Left lobe of liver (tissue), 2 donors: ENCODE measurements at regions not wholly inside any gene's neighbourhood (a gene's known extent, or its start where the extent isn't known, plus 50 kb on each side); places are given as distances from the start of the nearest gene placed in this dataset.
"Not testable (repeated sequence)": the region's sequence is repeated elsewhere in the genome, so short reads cannot be mapped to it uniquely, and the experiment has no call there.

Source experiments
- ATAC-seq: fragments of 200-7000 bp; cut with Tn5 transposase; one replicate; pipeline ENCODE4 v1.9.1; 2020; ENCODE audit warnings: mild to moderate bottlenecking, moderate library complexity
- DNase-seq: peaks from one replicate; pipeline ENCODE4 v3.0.0-alpha.2; 2020; ENCODE audit warnings: low spot score
- donor health status: DM: no; HTN: no; CAD: no; lungs with moderate emphysema.
- donor health status: DM: no; HTN: yes; CAD: no.

DNA sequence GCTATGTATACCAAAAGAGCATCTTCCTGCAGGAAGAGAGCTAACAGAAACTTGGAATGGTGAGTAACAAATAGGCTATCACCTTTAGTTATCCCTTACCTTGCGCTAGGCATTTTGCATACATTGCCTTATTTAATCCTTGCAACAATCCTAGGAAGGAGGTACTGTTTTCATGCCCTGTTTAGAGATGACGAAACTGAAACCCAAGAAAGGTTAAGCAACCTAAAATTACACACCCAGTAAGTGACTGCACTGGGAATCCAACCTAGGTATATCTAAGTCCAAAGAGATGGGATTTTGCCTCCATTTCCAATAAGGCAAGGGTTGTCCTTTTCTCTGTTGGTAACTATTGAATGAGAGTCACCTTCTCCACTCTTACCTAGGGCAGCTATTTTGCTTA lies 144.5 kb downstream of the TM2D1 start:
- DNase-seq (no peak), ATAC-seq (no peak)

DNA sequence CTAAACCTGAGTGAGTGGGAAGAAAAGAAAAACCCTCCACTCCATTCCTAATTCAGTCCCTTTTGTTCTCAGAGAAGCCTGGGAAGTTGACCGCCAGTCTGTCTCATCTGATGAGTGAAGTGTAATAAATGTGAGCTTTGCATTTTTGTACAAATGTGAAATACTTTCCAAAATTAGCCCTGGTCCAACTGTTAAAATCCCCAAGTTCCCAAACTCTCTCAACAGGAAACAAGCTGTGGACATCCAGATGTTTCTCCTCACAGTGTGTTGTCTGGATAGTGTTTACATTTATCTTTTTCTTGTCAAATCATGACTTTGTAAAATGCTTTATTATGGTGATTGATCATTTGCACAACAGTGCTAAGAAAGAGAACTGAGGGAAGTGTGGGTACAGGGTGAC lies 145.1 kb downstream of the TM2D1 start:
- no peak for DNase-seq
- ATAC-seq, result no peak

DNA sequence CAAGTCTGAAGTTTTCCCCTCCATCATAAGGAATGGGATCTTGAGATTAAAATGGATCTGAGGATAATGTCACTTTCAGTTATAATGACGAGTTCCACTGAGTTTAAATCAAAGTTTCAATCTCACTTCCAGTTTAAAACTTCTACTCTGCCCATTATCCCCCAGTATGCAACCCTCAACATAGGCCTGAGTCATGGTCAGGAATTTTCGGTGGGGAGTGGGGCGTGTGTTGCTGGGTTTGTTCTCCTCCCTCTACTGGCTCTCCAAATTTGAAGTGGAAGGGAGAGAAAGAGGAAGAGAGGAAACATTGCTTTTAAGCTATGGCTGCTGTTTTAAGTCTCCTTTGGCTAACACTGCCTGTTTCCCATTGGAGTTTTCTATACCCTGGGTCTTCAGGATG lies 152.9 kb downstream of the TM2D1 start:
- no peak for ATAC-seq
- no peak for DNase-seq

DNA sequence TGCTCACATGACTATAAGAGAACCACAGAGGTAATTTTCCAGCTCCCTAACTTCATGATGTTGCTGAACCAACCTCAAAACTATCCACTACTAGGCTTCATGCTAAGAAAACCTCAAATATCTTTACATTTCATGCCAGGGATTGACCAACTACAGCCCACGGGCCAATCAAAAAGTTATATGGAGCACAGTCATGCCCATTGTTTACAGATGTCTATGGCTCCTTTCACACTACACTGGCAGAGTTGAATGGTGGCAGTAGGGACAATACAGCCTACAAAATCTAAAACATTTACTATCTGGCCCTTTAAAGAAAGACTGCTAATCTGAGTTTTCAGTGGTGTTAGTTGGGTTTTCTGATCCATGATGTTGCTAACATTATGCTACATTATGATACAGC lies 154.8 kb downstream of the TM2D1 start:
- DNase-seq, result no peak
- ATAC-seq, result no peak

DNA sequence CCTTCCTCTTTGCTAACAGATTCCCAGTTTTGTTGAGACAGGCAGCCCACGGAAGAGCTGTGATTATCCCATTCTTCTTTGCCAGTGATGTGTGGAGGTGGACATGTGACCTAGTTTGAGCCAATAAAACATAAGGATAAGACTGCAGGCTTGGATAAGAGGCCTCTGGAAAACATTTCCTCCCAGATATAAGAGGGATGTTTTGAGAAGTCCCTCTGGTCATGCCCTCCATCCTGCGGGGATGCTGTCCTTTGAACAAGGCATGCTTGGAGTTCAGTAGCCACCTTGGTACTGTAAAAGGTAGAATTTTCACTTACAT lies 155.7 kb downstream of the TM2D1 start:
- ATAC-seq (no peak), DNase-seq (no peak)

DNA sequence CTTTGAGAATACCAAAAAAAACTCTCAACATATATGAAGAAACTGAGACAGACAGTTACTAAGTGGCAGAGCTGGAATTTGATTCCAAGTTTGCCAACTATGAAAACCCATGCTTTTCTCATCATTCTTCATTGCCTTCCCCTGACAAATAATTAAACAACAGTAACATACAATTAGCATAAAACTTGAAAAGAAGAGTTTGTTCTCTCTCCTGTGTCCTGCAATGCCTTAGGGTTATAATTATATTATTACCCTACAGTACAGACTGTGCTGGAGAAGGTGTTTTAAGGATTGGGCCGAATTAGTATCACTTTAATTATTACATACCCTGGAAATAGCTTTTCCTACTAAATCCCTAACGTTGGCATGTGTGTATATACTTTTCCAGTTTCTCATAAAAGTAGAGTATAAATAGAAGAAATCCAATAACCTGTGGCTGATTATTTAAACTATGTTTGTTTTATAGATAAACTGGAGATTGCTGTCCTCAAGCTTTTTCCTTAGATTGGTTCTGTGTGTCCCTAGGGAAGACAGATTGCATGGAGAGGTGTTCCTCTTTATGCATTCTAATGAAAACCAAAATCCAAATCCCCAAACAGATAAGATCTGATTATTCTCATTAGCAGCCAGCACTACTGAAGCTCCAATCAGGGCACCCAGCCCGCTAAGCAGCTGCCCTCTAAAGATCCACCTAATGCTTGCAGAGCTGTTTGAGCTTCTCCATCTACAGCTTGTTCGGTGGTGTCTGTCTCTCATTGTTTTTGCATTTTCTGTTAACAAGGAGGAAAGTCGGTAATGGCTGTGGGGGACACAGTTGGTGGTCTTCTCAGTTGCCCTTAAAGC lies 156.3 kb downstream of the TM2D1 start:
- ATAC-seq, result no peak
- DNase-seq, result no peak

DNA sequence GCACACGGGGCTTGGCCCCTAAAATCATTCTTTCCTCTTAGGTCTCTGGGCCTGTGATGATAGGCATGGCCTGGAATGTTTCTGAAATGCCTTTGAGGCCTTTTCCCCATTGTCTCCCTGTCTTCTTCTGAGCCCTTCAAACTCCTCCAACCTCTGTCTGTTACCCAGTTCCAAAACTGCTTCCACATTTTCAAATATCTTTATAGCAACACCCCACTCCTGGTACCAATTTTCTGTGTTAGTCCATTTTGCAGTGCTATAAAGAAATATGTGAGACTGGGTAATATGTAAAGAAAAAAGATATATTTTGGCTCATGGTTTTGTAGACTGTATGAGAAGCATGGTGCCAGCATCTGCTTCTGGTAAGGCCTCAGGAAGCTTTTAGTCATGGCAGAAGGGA lies 158.8 kb downstream of the TM2D1 start:
- DNase-seq (no peak), ATAC-seq (no peak)

DNA sequence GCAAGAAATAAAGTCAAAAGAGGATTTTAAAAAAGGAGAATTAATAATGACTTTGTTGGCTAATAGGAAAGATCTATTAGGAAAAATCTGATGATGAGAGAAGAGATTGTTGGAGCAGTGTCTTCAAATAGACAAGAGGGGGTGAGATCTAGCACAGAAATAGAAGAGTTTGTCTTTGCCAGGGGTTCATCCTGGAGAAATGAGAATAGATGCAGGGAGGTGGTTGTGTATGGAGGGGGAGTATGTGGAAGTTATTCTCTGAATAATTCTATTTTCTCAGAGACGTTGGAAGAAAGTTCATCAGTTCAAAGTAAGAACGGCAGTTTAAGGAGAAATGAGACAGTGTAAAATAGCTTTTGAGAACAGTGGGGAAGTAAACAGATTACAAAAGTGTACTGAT lies 161.3 kb downstream of the TM2D1 start:
- ATAC-seq (no peak), DNase-seq (no peak)

DNA sequence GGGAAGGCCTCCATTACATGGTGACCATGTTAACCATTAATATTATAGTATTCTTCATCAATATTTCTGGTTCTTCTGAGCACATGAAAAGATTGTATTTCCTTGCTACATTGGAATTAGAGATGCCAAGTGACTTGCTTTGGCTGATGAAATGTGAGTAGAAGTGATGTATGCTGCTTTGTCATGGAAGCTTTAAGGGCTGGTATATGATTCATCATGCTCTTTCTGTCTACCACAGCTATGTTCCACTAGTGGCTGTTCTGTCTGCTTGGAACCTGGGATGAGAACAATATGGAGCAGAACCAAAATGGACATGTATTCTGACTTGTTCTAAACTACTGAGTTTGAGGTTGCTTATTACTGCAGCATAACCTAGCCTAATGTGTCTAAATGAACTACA lies 163.3 kb downstream of the TM2D1 start:
- ATAC-seq, result no peak
- DNase-seq, result no peak

DNA sequence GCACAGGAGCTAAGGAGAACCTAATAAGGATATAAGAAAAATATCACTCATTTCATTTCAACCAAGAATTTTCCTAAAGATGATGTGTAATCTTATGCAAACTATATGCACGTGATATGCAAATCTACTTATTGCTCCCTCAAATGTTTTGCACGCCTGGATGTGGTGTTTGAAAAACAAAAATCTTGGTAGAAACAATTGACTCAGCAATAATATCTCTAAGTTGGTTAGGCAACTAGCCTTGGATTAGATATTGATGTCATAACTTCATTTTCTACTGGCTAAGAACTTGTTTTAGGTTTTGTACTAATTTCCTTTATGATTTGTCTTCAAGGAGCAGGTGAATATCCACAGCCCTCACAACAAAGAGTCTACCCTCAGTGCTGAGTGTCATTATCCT lies 164.6 kb downstream of the TM2D1 start:
- no peak for ATAC-seq
- no peak for DNase-seq

DNA sequence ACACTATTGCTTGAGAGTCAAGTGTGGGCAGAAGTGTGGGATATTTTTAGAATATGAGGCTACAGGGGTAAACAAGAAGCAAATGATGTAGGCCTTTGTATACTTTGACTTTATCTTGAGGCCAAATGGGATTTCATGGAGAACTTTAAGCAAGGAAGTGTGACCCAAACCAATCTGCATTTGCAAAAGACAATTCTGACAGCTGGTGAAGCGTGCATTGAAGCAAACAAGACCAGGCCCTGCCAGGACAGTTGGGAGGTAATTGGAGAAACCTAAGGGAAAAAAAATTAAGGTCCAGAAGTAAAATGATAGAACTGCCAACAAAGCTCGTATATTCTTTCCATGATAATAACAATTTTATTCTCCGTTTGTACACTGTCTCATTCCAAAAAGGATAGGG lies 168.3 kb downstream of the TM2D1 start:
- no peak for DNase-seq
- no peak for ATAC-seq

DNA sequence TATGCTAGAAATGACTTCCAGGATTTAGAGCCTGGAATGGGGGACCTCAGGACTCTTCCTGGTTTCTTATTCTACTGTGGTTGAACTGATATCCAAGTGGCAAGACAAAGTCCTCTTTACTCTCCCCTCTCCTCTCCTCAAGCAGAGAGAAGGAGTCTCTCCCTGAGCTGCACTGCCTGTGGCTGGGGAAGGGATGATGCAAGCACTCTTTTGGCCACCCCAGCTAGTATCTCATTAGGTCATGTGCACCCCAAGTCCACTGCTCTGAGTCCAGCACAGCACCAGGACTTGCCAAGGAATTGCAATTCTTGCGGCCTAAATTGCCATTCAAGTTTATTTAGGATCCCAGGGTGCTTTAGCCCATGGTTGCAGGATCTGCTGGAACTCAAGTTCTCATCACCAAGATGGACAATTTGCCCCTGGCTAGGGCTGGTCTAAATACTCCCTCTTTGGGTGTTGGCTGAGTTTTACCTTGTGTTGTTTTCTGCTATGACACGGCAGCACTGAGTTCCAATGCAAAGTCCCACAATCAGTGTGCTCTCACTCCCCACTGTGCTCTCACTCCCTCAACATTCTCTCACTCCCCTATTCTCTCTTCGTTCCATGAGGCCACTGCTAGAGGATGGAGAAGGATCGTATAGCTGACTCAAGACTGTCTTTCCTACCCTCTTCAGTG lies 172.2 kb downstream of the TM2D1 start:
- no peak for ATAC-seq
- no peak for DNase-seq

DNA sequence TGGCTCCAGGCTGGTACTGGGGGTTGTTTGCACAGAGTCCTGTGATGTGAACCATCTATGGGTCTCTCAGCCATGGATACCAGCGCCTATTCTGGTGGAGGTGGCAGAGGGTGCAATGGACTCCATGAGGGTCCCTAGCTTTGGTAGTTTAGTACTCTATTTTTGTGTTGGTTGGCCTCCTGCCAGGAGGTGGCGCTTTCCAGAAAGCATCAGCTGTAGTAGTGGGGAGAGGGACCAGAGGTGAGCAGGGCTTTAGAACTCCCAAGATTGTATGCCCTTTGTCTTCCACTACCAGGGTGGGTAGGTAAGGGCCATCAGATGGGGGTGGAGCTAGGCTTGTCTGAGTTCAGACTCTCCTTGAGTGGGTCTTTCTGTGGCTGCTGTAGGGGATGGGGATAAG lies 177.6 kb downstream of the TM2D1 start:
- ATAC-seq, DNase-seq: not testable (repeated sequence)

DNA sequence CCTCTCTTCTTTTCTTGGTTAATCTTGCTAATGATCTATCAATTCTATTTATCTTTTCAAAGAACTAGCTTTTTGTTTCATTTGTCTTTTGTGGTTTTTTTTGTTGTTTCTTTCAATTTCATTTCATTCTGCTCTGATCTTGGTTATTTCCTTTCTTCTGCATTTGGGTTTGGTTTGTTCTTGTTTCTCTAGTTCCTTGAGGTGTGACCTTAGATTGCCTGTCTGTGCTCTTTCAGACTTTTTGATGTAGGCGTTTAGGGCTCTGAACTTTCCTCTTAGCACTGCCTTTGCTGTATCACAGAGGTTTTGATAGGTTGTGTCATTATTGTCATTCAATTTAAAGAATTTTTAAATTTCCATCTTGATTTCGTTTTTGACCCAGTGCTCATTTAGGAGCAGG lies 180.1 kb downstream of the TM2D1 start:
- ATAC-seq, DNase-seq: not testable (repeated sequence)

DNA sequence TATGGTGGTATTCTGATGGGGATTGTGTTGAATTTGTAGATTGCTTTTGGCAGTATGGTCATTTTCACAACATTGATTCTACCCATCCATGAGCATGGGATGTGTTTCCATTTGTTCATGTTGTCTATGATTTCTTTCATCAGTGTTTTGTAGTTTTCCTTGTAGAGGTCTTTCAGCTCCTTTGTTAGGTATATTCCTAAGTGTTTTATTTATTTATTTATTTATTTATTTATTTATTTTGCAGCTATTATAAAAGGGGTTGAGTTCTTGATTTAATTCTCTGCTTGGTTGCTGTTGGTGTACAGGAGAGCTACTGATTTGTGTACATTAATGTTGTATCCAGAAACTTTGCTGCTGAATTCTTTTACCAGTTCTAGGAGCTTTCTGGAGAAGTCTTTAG lies 181.4 kb downstream of the TM2D1 start:
- ATAC-seq, DNase-seq: not testable (repeated sequence)

DNA sequence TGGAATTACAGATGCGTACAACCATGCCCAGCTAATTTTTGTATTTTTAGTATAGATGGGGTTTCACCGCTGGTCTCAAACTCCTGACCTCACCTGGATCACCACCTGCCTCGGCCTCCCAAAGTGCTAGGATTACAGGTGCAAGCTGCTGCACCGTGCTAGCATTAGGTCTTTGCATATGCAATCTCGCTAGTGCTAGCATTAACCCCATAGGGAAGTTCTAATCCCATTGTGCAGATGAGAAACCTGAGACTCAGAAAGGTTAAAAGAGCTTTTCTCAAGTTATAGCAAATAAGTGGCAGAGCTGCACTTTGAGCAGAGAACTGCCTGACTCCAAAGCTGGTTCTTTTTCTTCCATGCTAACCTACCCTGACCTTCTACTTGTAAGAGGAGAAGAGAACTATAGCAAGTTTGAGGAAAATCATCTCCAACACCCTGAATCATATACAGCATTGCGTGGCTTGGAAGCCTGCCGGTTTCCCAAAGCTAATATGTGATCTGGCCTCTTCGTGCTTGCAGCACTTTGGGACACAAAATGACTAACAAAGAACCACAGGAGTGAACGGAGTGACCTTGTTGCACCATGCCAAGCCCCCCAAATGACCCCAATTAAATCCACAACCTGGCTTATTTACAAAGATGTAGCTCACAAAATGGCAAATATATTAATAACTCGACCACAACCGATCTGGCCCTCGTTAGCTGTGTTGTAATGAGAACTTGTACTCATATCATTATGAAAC lies 185.1 kb downstream of the TM2D1 start:
- DNase-seq (no peak), ATAC-seq (no peak)

DNA sequence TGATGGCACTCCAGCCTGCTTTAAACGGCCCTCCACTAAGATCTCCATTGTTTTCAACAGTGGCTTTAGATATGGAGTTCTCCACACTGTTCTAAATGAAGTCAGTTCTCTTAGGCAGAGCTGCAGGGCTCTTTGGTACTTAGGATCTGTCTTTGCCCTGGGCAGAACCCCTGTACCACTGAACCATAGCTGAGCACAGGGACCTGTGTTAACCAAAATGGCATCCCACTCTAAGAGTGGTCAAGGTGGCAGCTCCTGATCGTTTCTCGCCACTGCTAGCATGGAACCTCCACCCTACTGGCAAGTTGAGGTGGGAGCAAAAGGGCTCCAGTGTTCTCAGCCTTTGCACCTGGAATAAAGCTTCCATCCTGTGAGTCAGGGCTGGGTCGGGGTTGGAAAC lies 186.7 kb downstream of the TM2D1 start:
- DNase-seq (no peak), ATAC-seq (no peak)

DNA sequence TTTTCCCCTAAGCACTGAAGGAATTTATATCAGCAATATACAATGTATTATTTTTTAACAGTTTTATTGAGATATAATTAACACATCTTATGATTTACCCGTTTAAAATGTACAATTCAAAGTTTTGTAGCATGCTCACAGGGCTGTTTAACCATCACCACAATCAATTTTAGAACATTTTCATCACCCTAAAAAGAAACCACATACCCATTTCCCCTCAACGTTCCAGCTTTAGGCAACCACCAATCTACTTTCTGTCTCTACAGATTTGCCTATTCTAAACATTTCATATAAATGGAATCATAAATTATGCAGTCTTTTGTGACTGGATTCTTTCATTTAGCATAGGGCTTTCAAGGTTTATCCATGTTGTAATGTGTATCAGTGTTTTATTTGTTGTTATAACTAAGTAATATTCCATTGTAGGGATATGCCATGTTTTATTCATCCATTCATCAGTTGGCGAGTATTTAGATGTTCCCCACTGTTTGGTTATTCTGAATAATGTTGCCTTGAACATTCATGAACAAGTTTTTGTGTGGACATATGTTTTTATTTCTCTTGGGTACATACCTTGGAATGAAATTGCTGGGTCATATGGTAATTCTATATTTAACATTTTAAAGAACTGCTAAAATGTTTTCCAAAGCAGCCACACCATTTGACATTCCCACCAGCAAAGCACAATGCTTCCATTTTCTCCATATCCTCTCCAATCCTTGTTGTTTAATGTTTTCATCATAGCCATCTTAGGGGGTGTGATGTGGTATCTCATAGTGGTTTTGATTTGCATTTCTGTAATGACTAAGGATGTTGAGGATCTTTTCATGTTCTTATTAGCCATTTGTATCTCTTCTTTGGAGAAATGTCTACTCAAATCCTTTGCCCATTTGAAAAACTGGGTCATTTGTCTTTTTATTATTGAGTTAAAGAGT lies 188.5 kb downstream of the TM2D1 start:
- ATAC-seq (no peak), DNase-seq (no peak)

DNA sequence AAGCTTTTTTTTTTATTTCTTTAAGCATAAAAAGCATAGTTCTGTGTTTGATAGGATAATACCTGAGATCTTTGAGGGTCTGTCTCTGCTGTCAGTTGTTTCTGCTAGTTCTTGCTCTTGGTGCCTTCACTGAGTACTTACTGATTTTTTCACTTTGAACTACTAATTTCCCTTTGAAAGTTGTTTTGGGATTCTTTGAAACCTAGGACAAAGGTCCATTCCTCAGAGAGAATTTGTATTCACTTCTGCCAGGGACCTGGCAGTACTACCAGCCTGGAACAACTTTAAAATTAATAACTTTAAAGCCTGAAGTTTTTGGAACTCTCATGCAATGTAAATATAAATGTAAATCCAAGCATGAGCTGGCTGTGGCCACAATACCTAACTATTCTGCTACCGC lies 190.1 kb downstream of the TM2D1 start:
- no peak for DNase-seq
- ATAC-seq, result peak; percentile 82

DNA sequence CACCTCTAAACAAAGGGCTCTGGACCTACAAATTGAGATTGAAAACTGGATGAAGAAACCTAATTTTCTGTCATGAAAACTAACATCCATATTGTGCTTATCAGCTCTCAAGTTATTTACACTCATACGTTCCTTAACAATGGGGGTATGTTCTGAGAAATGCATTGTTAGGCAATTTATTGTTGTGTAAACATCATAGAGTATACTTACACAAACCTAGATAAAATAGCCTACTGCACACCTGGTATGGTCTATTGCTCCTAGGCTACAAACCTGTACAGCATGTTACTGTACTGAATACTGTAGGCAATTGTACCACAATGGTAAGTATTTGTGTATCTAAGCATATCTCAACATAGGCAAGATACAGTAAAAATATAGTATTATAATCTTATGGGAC lies 191.4 kb downstream of the TM2D1 start:
- ATAC-seq, result no peak
- no peak for DNase-seq

DNA sequence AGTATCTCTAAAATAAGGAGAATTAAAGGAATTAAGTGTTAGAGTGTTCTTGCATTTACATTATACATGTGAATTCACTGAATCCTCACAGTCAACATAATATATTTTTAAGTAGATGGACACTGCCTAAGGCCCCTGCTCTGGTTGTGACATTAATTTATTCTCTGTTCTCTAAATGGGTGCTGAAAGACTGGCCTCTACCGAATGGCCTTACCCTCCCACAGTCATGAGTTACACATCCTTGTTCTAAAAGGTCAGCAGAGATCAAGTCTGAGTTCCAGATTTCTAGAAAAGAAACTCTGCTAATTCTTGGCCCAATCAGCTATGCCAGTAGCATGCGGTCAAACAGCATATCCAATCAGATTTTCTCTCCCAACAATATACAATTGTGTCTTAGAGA lies 193.2 kb downstream of the TM2D1 start:
- DNase-seq, result no peak
- ATAC-seq, result no peak
